Spleen (tissue), 7 donors: ENCODE measurements at regions not wholly inside any gene's neighbourhood (a gene's known extent, or its start where the extent isn't known, plus 50 kb on each side); places are given as distances from the start of the nearest gene placed in this dataset.

Source experiments
- POLR2A ChIP-seq, 3 donors: fragments of 450-650 bp; IDR thresholded peaks; one replicate each; pipeline ENCODE4 v1.5.1; 2017; ENCODE audit warnings: antibody characterized with exemption in 3 of 3, mild to moderate bottlenecking in 1 of 3
- POLR2AphosphoS5 ChIP-seq, 3 donors: sonication (generic); formaldehyde crosslinking; IDR thresholded peaks; one replicate each; pipeline ENCODE4 v1.5.1; 2017; ENCODE audit warnings: antibody characterized with exemption in 3 of 3
- TF ChIP-seq, protein P1 (sequence below), 11 experiments: fragments of 200-600 bp in 7 of 11; fragments of 450-650 bp in 4 of 11; sonication (generic) in 4 of 11; IDR thresholded peaks in 8 of 11; conservative IDR thresholded peaks in 3 of 11; 1 replicate in 7 of 11; 2 replicates in 4 of 11; pipeline versions ENCODE4 v1.4.0 to v1.8.0; 2016 to 2021; ENCODE audit warnings: antibody characterized with exemption in 11 of 11, inconsistent platforms in 4 of 11, mild to moderate bottlenecking in 1 of 11
- donor health status: DM: no; HTN: no; CAD: no; lungs with moderate emphysema.
- donor health status: DM: no; HTN: no; CAD: no.
- donor health status: DM: no; HTN: no; CAD: no.

DNA sequence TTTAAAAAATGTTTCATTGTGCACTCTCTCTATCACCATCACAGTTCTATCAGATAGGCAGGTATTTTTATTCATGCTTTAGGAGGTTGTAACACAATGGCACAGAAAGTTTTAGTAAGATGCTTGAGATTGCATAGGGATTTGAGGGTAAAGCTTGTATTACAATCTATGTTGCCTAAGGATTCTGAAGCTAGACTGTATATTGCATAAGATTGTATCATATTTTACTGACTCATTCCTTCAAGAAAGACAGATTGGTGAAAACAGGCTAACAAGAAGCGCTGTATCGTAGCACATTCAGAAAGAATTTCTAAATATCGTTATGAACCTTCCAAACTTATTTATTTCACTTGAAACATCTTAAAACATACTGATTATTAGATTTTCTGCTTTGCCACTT, 577.7 kb downstream of the EBF1 start:
- TF ChIP-seq, protein P1, sequence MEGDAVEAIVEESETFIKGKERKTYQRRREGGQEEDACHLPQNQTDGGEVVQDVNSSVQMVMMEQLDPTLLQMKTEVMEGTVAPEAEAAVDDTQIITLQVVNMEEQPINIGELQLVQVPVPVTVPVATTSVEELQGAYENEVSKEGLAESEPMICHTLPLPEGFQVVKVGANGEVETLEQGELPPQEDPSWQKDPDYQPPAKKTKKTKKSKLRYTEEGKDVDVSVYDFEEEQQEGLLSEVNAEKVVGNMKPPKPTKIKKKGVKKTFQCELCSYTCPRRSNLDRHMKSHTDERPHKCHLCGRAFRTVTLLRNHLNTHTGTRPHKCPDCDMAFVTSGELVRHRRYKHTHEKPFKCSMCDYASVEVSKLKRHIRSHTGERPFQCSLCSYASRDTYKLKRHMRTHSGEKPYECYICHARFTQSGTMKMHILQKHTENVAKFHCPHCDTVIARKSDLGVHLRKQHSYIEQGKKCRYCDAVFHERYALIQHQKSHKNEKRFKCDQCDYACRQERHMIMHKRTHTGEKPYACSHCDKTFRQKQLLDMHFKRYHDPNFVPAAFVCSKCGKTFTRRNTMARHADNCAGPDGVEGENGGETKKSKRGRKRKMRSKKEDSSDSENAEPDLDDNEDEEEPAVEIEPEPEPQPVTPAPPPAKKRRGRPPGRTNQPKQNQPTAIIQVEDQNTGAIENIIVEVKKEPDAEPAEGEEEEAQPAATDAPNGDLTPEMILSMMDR (IDR thresholded peaks at IDR 0.05 in 8 of 11, conservative IDR thresholded peaks at IDR 0.05 in 3 of 11): no peak
- TF ChIP-seq POLR2A (IDR thresholded peaks at IDR 0.05) (no peak), POLR2AphosphoS5 (IDR thresholded peaks at IDR 0.05) (no peak)
